ENCODE measurements at regions not wholly inside any gene's neighbourhood (a gene's known extent, or its start where the extent isn't known, plus 50 kb on each side); places are given as distances from the start of the nearest gene placed in this dataset.

DNA sequence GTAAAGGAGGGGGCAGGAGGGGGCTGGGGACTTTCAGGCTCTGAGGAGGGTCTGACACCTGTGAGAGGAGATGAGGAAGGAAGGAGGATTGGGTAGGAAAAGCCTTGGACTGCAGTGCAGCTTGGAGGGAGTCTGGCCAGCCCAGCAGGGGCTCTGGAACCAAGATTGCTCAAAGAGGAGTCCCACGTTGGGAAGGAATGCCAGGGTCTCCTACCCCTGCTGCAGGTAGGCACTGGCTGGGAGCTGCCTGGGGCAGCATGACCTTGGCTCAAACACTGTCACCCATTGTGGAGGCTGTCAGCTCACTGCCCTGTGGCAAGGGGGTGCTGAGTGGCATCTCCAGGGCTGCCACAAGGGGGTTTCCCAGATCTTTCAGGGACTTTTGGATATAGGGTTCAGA lies 94.5 kb downstream of the RPS6KA4 start:
- H3K4me1 ChIP-seq (ENCODE audit: insufficient read depth, low read length), result peaks cover 9% of the 10 kb centered on the region
- DNase-seq (ENCODE audit: insufficient read length, low spot score, missing footprints), result no peak
- H3K4me3 ChIP-seq (ENCODE audit: insufficient read depth, low read length), result no peak overlapping the region
- H3K4me2 ChIP-seq (ENCODE audit: insufficient read depth, low read length), result no peak overlapping the region
- H4K20me1 ChIP-seq (ENCODE audit: insufficient read depth, low read length), result no peaks in the 10 kb centered on the region
- H3K9me3 ChIP-seq (ENCODE audit: low read depth, low read length), result no peaks in the 10 kb centered on the region
- H2AFZ ChIP-seq (ENCODE audit: low read length), result no peak overlapping the region
- TF ChIP-seq, protein P1, sequence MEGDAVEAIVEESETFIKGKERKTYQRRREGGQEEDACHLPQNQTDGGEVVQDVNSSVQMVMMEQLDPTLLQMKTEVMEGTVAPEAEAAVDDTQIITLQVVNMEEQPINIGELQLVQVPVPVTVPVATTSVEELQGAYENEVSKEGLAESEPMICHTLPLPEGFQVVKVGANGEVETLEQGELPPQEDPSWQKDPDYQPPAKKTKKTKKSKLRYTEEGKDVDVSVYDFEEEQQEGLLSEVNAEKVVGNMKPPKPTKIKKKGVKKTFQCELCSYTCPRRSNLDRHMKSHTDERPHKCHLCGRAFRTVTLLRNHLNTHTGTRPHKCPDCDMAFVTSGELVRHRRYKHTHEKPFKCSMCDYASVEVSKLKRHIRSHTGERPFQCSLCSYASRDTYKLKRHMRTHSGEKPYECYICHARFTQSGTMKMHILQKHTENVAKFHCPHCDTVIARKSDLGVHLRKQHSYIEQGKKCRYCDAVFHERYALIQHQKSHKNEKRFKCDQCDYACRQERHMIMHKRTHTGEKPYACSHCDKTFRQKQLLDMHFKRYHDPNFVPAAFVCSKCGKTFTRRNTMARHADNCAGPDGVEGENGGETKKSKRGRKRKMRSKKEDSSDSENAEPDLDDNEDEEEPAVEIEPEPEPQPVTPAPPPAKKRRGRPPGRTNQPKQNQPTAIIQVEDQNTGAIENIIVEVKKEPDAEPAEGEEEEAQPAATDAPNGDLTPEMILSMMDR (IDR thresholded peaks at IDR 0.05; ENCODE audit: extremely low read depth, low read depth, low read length), result no peak
- H3K36me3 ChIP-seq (ENCODE audit: insufficient read depth, low read length), result no peaks in the 10 kb centered on the region
- H3K27me3 ChIP-seq (ENCODE audit: insufficient read depth, low read length), result peaks cover 16% of the 10 kb centered on the region
- no peaks in the 10 kb centered on the region for H3K79me2 ChIP-seq (ENCODE audit: insufficient read depth, low read length)
- no peak overlapping the region for H3K27ac ChIP-seq (ENCODE audit: low read depth, low read length)

DNA sequence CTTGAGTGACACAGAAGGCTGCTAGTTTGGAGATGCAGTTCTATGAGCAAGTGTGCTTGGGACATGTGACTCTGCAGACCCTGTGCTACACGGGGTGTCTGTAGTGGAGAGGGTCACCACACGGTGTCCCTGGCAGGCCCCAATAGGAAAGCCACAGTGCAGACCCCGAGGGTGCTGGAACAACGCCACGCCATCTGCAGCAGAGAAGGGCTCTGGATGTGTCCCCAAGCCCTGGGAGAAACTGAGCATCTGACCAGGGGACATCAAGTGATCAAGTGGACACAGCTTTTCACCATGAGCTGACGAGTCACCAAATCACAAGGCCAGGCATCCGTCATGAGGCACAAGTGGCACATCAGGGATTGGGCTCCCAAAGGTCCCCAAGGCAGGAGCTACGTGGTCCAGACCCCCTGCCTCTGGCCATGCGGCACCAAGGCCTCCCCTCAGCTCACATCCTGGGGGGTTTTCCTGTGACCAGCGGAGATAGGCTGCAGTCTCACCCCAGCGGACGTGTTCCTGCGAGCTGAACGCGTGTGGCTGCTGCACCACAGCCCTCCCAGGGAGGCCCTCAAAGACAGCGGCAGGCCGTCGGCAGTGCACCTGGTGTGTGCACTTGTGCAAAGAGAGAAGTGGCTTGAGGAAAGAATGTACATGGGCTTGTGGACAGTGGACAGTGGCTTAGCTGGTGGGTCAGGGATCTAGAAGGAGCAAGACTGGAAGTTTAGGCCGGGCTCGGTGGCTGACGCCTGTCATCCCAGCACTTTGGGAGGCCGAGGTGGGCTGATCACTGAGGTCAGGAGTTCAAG lies 96.7 kb downstream of the RPS6KA4 start:
- Histone ChIP-seq H3K27ac (ENCODE audit: low read depth, low read length) (no peak overlapping the region), H3K4me3 (ENCODE audit: insufficient read depth, low read length) (no peak overlapping the region), H3K27me3 (ENCODE audit: insufficient read depth, low read length) (peaks cover 8% of the 10 kb centered on the region), H3K79me2 (ENCODE audit: insufficient read depth, low read length) (no peaks in the 10 kb centered on the region), H2AFZ (ENCODE audit: low read length) (no peak overlapping the region), H3K36me3 (ENCODE audit: insufficient read depth, low read length) (no peaks in the 10 kb centered on the region), H3K4me2 (ENCODE audit: insufficient read depth, low read length) (no peak overlapping the region), H3K4me1 (ENCODE audit: insufficient read depth, low read length) (no peaks in the 10 kb centered on the region), H3K9me3 (ENCODE audit: low read depth, low read length) (no peaks in the 10 kb centered on the region), H4K20me1 (ENCODE audit: insufficient read depth, low read length) (no peaks in the 10 kb centered on the region)
- no peak for DNase-seq (ENCODE audit: insufficient read length, low spot score, missing footprints)
- TF ChIP-seq, protein P1 (IDR thresholded peaks at IDR 0.05; ENCODE audit: extremely low read depth, low read depth, low read length), result no peak

DNA sequence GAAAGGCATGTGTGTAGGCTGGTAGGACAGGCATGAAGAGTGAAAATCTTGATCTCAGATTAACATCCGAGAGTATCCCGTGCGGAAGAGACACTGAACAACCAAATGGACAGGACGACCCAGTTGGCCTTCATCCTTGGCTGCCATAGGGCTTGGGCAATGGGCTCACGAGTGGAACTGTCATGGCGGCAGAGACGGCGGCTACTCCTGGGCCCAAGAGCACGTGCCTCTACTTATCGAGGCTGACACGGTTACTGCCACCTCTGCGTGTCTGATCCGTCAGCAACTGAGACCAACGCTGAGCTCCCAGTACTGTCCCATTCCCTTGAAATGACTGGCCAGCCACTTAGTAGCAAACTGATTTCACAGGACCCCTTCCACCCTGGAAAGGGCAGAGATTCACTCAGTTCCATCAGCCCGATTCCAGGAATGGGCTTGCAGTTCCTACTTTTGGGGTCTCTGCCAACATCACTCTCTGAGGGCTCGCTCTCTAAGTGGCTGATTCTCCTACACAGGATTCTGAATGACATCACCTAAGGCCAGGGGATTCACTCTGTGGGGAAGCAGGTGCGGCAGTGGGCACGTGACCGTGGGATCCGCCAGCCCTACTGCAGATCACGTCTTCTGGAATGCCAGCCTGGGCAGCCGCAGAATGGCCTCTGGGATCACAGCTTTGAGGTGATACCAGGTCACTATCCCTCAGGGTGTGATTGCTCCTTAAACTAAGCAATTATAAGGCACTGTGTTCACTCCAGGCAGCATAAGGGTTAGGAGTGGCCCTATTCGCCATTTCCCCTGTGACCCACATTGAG lies 97.8 kb downstream of the RPS6KA4 start:
- H3K79me2 ChIP-seq (ENCODE audit: insufficient read depth, low read length), result no peaks in the 10 kb centered on the region
- H3K36me3 ChIP-seq (ENCODE audit: insufficient read depth, low read length), result no peaks in the 10 kb centered on the region
- H3K27me3 ChIP-seq (ENCODE audit: insufficient read depth, low read length), result peaks cover 10% of the 10 kb centered on the region
- DNase-seq (ENCODE audit: insufficient read length, low spot score, missing footprints), result no peak
- TF ChIP-seq, protein P1 (IDR thresholded peaks at IDR 0.05; ENCODE audit: extremely low read depth, low read depth, low read length), result no peak
- H3K4me2 ChIP-seq (ENCODE audit: insufficient read depth, low read length), result no peak overlapping the region
- no peak overlapping the region for H3K27ac ChIP-seq (ENCODE audit: low read depth, low read length)
- no peaks in the 10 kb centered on the region for H3K4me1 ChIP-seq (ENCODE audit: insufficient read depth, low read length)
- no peaks in the 10 kb centered on the region for H3K9me3 ChIP-seq (ENCODE audit: low read depth, low read length)
- no peak overlapping the region for H2AFZ ChIP-seq (ENCODE audit: low read length)
- no peak overlapping the region for H3K4me3 ChIP-seq (ENCODE audit: insufficient read depth, low read length)
- H4K20me1 ChIP-seq (ENCODE audit: insufficient read depth, low read length), result no peaks in the 10 kb centered on the region

DNA sequence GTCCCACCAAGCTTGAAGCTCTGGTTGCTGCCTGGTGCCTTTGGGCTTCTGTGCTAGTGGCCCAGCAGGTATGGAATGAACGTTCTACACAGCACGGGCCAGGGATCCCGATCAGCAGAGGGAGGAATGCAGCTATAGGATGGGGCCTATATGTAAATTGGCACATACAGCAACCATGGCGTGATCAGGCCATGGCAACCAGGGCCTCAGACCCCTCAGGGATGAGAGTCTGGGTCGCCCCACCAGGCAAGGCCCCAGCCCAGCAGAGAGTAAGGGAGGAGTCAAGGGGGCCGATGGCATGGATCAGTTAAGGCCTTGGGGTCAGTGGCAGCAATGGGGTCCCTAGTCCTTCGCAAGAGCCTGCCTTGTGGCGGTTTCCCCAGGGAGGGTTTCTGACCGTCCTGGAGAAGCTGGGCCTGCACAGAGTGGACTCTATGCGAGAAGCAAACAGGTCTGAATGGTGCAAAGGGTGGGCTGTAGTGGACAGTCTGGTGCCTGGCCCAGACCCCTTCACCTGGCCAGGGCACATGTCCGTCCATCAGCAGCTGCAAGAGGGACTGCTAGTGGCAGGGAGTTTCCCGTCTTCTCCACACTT lies 98.2 kb upstream of the SLC22A11 start:
- TF ChIP-seq, protein P1 (IDR thresholded peaks at IDR 0.05; ENCODE audit: extremely low read depth, low read depth, low read length), result no peak
- Histone ChIP-seq H3K79me2 (ENCODE audit: insufficient read depth, low read length) (no peaks in the 10 kb centered on the region), H3K4me1 (ENCODE audit: insufficient read depth, low read length) (no peaks in the 10 kb centered on the region)

More for the DNA sequence above, 98.2 kb upstream of the SLC22A11 start:
- Histone ChIP-seq H3K4me3 (ENCODE audit: insufficient read depth, low read length) (no peak overlapping the region), H3K36me3 (ENCODE audit: insufficient read depth, low read length) (no peaks in the 10 kb centered on the region), H2AFZ (ENCODE audit: low read length) (no peak overlapping the region), H3K4me2 (ENCODE audit: insufficient read depth, low read length) (no peak overlapping the region), H3K27ac (ENCODE audit: low read depth, low read length) (no peak overlapping the region), H4K20me1 (ENCODE audit: insufficient read depth, low read length) (no peaks in the 10 kb centered on the region), H3K9me3 (ENCODE audit: low read depth, low read length) (no peaks in the 10 kb centered on the region), H3K27me3 (ENCODE audit: insufficient read depth, low read length) (peaks cover 10% of the 10 kb centered on the region)
- no peak for DNase-seq (ENCODE audit: insufficient read length, low spot score, missing footprints)

Measured in osteoblast (primary cell).